Loucy (cell line): ENCODE measurements at regions not wholly inside any gene's neighbourhood (a gene's known extent, or its start where the extent isn't known, plus 50 kb on each side); places are given as distances from the start of the nearest gene placed in this dataset.

ENCODE experiments used
- H2AFZ ChIP-seq: fragments of 200-600 bp; sonication (generic); 2 replicates; pipeline ENCODE4 v1.6.0; 2016; ENCODE audit warnings: antibody characterized with exemption, mild to moderate bottlenecking, low read length, moderate library complexity
- H3F3A ChIP-seq: fragments of 200-600 bp; 2 replicates; pipeline ENCODE4 v1.6.0; 2016; ENCODE audit warnings: antibody characterized with exemption, low read depth, mild to moderate bottlenecking
- H3K27me3 ChIP-seq: fragments of 200-600 bp; sonication (generic); 2 replicates; pipeline ENCODE4 v1.6.1; 2014; ENCODE audit warnings: low read length, mild to moderate bottlenecking; ENCODE audit not compliant: insufficient read depth, poor library complexity, severe bottlenecking
- H3K36me3 ChIP-seq: fragments of 200-600 bp; sonication (generic); 2 replicates; pipeline ENCODE4 v1.6.1; 2016; ENCODE audit warnings: low read length; ENCODE audit not compliant: insufficient read depth
- H3K4me1 ChIP-seq: fragments of 200-600 bp; sonication (generic); 2 replicates; pipeline ENCODE4 v1.5.1; 2014; ENCODE audit warnings: low read length, mild to moderate bottlenecking; ENCODE audit not compliant: insufficient read depth, poor library complexity, severe bottlenecking
- H3K4me2 ChIP-seq: fragments of 200-600 bp; sonication (generic); 2 replicates; pipeline ENCODE4 v1.6.0; 2014; ENCODE audit warnings: antibody characterized with exemption, low read length, low read depth, mild to moderate bottlenecking; ENCODE audit not compliant: poor library complexity, severe bottlenecking
- H3K4me3 ChIP-seq: fragments of 200-600 bp; sonication (generic); 2 replicates; pipeline ENCODE4 v1.5.1; 2014; ENCODE audit warnings: low read length, mild to moderate bottlenecking, mixed read lengths; ENCODE audit not compliant: poor library complexity, severe bottlenecking
- H3K79me2 ChIP-seq: fragments of 200-600 bp; sonication (generic); 2 replicates; pipeline ENCODE4 v1.6.1; 2014; ENCODE audit warnings: low read length; ENCODE audit not compliant: insufficient read depth
- H3K9ac ChIP-seq: fragments of 200-600 bp; sonication (generic); 2 replicates; pipeline ENCODE4 v1.6.0; 2014; ENCODE audit warnings: mild to moderate bottlenecking, low read depth, low read length, moderate library complexity; ENCODE audit not compliant: poor library complexity, severe bottlenecking
- H3K9me2 ChIP-seq: fragments of 200-600 bp; sonication (generic); replicated peaks from 2 replicates; pipeline ENCODE4 v1.6.1; 2016; ENCODE audit warnings: low read depth, low read length, mixed read lengths
- H3K9me3 ChIP-seq: fragments of 200-600 bp; sonication (generic); 2 replicates; pipeline ENCODE4 v1.6.1; 2014; ENCODE audit warnings: mild to moderate bottlenecking, antibody characterized with exemption, low read length, low read depth; ENCODE audit not compliant: insufficient read depth
- H4K20me1 ChIP-seq: fragments of 200-600 bp; sonication (generic); 2 replicates; pipeline ENCODE4 v1.6.0; 2014; ENCODE audit warnings: antibody characterized with exemption, low read length, mild to moderate bottlenecking; ENCODE audit not compliant: insufficient read depth, poor library complexity, severe bottlenecking
- EZH2phosphoT487 ChIP-seq: fragments of 200-600 bp; IDR thresholded peaks from 2 replicates; pipeline ENCODE4 v1.6.1; 2018; ENCODE audit warnings: antibody characterized with exemption, mild to moderate bottlenecking, moderate library complexity, borderline replicate concordance
- TF ChIP-seq, protein P1 (sequence below): fragments of 200-600 bp; sonication (generic); conservative IDR thresholded peaks from 2 replicates; pipeline ENCODE4 v1.5.1; 2014; ENCODE audit warnings: mild to moderate bottlenecking, antibody characterized with exemption, low read length

DNA sequence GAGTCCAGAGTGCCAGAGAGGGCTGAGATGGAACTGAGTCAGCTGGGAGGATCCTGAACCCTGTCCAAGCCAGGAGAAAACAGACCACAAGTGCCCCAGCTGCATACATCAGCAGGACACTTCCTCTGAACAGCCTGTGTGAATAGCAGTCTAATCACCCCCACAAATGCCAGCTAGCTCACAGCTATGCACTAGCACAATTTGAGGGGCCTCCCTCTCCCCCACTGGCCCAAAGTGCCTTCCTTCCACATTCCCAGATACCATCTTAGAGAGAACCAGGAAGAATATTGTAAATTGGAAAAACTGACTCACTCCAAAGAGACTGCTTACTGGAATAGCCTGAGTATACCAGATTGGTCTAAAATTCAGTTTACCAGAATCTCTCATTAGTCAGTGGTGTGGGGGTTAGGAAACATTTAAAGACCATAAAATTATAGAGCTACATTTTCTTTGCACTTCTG lies 292.6 kb upstream of the KLF3 start:
- H3K79me2 ChIP-seq, result no peaks in the 10 kb centered on the region
- H3F3A ChIP-seq, result no peaks in the 10 kb centered on the region
- no peaks in the 10 kb centered on the region for H3K36me3 ChIP-seq
- H3K4me3 ChIP-seq, result no peak overlapping the region
- H3K27me3 ChIP-seq, result no peaks in the 10 kb centered on the region
- no peaks in the 10 kb centered on the region for H3K9me2 ChIP-seq
- no peak overlapping the region for H3K9ac ChIP-seq
- H4K20me1 ChIP-seq, result no peaks in the 10 kb centered on the region
- no peak overlapping the region for H2AFZ ChIP-seq
- H3K4me2 ChIP-seq, result no peak overlapping the region
- TF ChIP-seq EZH2phosphoT487, result no peak
- TF ChIP-seq, protein P1, sequence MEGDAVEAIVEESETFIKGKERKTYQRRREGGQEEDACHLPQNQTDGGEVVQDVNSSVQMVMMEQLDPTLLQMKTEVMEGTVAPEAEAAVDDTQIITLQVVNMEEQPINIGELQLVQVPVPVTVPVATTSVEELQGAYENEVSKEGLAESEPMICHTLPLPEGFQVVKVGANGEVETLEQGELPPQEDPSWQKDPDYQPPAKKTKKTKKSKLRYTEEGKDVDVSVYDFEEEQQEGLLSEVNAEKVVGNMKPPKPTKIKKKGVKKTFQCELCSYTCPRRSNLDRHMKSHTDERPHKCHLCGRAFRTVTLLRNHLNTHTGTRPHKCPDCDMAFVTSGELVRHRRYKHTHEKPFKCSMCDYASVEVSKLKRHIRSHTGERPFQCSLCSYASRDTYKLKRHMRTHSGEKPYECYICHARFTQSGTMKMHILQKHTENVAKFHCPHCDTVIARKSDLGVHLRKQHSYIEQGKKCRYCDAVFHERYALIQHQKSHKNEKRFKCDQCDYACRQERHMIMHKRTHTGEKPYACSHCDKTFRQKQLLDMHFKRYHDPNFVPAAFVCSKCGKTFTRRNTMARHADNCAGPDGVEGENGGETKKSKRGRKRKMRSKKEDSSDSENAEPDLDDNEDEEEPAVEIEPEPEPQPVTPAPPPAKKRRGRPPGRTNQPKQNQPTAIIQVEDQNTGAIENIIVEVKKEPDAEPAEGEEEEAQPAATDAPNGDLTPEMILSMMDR, result no peak
- H3K9me3 ChIP-seq, result no peaks in the 10 kb centered on the region
- no peaks in the 10 kb centered on the region for H3K4me1 ChIP-seq

DNA sequence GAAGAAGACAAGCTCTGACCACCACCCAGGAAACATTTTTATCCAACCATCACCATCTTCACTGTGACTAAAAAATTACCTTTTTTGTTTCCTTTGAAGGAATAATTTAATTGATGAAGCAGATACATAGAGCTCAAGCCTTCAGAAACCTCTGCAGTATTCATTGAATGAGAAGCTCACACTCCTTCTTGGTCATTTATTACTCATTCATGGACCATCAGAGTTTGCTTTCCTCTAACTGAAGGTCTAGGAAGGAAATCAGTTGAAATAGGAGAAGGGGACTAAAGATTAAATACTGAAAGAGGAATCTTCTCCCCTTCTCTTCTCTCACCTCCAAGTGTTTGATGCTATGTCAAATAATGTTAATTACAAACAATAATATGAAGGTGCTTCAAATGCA lies 290.6 kb upstream of the KLF3 start:
- H3K9me2 ChIP-seq, result no peaks in the 10 kb centered on the region
- H4K20me1 ChIP-seq, result no peaks in the 10 kb centered on the region
- no peak overlapping the region for H3K4me3 ChIP-seq
- no peak overlapping the region for H2AFZ ChIP-seq
- H3F3A ChIP-seq, result no peaks in the 10 kb centered on the region
- no peaks in the 10 kb centered on the region for H3K36me3 ChIP-seq
- no peak overlapping the region for H3K9ac ChIP-seq
- no peaks in the 10 kb centered on the region for H3K9me3 ChIP-seq
- TF ChIP-seq, protein P1, result no peak
- no peak for TF ChIP-seq EZH2phosphoT487
- H3K79me2 ChIP-seq, result no peaks in the 10 kb centered on the region
- H3K4me1 ChIP-seq, result no peaks in the 10 kb centered on the region
- no peak overlapping the region for H3K4me2 ChIP-seq
- no peaks in the 10 kb centered on the region for H3K27me3 ChIP-seq

DNA sequence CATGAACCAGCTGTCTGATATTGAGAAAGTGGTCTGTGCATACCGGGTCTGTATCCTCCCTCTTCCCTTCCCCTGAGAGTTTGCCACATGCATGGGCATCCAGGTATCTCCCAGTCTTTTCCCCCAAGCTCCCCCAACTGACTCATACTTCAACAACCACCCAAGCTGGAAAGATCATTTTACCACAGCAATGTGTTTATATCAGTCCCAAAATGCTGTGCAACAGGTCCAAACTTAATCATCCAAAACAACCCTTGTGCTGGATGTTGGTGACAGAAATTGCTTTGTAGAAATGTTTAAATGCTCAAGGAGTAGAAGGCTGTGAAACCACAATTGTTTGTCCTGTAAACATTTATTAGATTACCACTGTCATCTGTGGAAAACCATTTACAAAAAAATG lies 286.8 kb upstream of the KLF3 start:
- no peaks in the 10 kb centered on the region for H3K79me2 ChIP-seq
- H3K9me3 ChIP-seq, result no peaks in the 10 kb centered on the region
- TF ChIP-seq EZH2phosphoT487, result no peak
- TF ChIP-seq, protein P1, result no peak
- H3K4me1 ChIP-seq, result no peaks in the 10 kb centered on the region
- no peaks in the 10 kb centered on the region for H3K9me2 ChIP-seq
- no peaks in the 10 kb centered on the region for H3K36me3 ChIP-seq
- no peak overlapping the region for H3K9ac ChIP-seq
- H3K4me3 ChIP-seq, result no peak overlapping the region
- no peak overlapping the region for H2AFZ ChIP-seq
- H4K20me1 ChIP-seq, result no peaks in the 10 kb centered on the region
- H3F3A ChIP-seq, result no peaks in the 10 kb centered on the region
- no peak overlapping the region for H3K4me2 ChIP-seq
- H3K27me3 ChIP-seq, result no peaks in the 10 kb centered on the region
